Choroid plexus epithelial cell (primary cell): ENCODE measurements at regions not wholly inside any gene's neighbourhood (a gene's known extent, or its start where the extent isn't known, plus 50 kb on each side); places are given as distances from the start of the nearest gene placed in this dataset.
"Not testable (repeated sequence)": the region's sequence is repeated elsewhere in the genome, so short reads cannot be mapped to it uniquely, and the experiment has no call there.

ENCODE experiments used
- DNase-seq: peaks from one replicate; pipeline ENCODE4 v3.0.0-alpha.2; 2010; ENCODE audit warnings: low read depth
- H3K4me3 ChIP-seq: 2 replicates; pipeline ENCODE4 v1.5.1; 2011; ENCODE audit warnings: low read depth, mild to moderate bottlenecking, control low read depth, low read length, moderate library complexity
- CTCF ChIP-seq: conservative IDR thresholded peaks from 2 replicates; pipeline ENCODE4 v1.5.1; 2011; ENCODE audit warnings: low read depth, mild to moderate bottlenecking, control low read depth, inconsistent platforms, low read length, moderate library complexity

GRCh38 chr3:193134856-193135255 lies 106.2 kb upstream of the PLAAT1 start:
- DNase-seq: no peak
- no peak for TF ChIP-seq CTCF
- H3K4me3 ChIP-seq: no peak overlapping the region

DNA sequence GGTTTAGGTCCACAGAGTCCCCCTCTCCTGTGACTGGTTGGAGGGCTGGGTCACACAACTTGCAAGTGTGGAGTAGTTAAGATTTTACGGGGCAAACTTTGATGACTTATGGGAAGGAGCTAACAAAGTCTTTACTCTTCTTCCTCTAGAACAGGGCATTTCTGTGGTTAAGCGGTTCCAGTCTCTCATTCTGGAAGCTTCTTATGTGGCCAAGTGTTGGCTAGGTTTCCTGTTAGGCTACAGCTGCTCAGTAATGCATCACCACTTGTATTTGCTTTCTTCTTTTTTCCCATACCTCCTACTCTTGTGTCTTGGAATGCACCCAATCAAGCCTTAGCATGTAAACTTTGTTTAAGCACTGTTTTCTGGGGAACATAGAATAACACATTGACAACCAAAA lies 100.6 kb upstream of the PLAAT1 start:
- no peak for TF ChIP-seq CTCF

GRCh38 chr3:193145248-193145647 lies 95.8 kb upstream of the PLAAT1 start:
- TF ChIP-seq CTCF: no peak
- no peak overlapping the region for H3K4me3 ChIP-seq
- DNase-seq: no peak

More for the DNA sequence above, 100.6 kb upstream of the PLAAT1 start:
- DNase-seq: no peak
- no peak overlapping the region for H3K4me3 ChIP-seq

GRCh38 chr3:193148688-193149473 lies 92.1 kb upstream of the PLAAT1 start:
- no peak for DNase-seq
- TF ChIP-seq CTCF: no peak
- no peak overlapping the region for H3K4me3 ChIP-seq

- H3K4me3 ChIP-seq: no peak overlapping the region
- DNase-seq: no peak
- TF ChIP-seq CTCF: no peak
Measured at GRCh38 chr3:193149998-193150397, 91.0 kb upstream of the PLAAT1 start.

GRCh38 chr3:193155044-193155781 lies 85.8 kb upstream of the PLAAT1 start:
- DNase-seq: not testable (repeated sequence)

GRCh38 chr3:193157051-193157450 lies 84.0 kb upstream of the PLAAT1 start:
- DNase-seq: no peak
- H3K4me3 ChIP-seq: no peak overlapping the region
- TF ChIP-seq CTCF: no peak

More at GRCh38 chr3:193155044-193155781, 85.8 kb upstream of the PLAAT1 start:
- not testable (repeated sequence) for H3K4me3 ChIP-seq
